ENCODE measurements at regions not wholly inside any gene's neighbourhood (a gene's known extent, or its start where the extent isn't known, plus 50 kb on each side); places are given as distances from the start of the nearest gene placed in this dataset.

DNA sequence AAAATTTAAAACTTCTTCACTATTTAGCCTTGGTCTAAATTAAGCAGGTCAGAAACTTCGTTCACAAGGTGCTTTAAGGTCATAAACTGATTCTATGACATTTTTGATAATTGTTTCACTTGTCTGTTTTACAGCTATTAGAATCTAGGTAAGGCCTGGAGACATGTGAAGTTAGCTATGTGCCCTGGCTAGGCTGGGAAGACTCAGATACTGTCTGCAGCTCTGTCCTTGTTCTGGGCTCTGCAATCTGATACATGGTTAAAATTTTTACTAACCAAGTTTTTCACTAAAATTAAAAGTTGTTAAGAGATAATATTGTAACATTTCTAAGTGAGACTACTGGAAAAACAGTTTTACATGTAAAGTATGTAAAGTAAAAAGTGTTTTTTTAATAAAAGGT lies 479.6 kb upstream of the EPHA6 start:
- TF ChIP-seq, protein P1, sequence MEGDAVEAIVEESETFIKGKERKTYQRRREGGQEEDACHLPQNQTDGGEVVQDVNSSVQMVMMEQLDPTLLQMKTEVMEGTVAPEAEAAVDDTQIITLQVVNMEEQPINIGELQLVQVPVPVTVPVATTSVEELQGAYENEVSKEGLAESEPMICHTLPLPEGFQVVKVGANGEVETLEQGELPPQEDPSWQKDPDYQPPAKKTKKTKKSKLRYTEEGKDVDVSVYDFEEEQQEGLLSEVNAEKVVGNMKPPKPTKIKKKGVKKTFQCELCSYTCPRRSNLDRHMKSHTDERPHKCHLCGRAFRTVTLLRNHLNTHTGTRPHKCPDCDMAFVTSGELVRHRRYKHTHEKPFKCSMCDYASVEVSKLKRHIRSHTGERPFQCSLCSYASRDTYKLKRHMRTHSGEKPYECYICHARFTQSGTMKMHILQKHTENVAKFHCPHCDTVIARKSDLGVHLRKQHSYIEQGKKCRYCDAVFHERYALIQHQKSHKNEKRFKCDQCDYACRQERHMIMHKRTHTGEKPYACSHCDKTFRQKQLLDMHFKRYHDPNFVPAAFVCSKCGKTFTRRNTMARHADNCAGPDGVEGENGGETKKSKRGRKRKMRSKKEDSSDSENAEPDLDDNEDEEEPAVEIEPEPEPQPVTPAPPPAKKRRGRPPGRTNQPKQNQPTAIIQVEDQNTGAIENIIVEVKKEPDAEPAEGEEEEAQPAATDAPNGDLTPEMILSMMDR (IDR thresholded peaks at IDR 0.05) = no peak
- TF ChIP-seq POLR2A (IDR thresholded peaks at IDR 0.05) = no peak

All from Peyer's patch (tissue), 4 donors.